ENCODE measurements at regions not wholly inside any gene's neighbourhood (a gene's known extent, or its start where the extent isn't known, plus 50 kb on each side); places are given as distances from the start of the nearest gene placed in this dataset.

- H3K9me3 ChIP-seq (ENCODE audit: insufficient read depth, low read depth, low read length), result no peaks in the 10 kb centered on the region
- no peak overlapping the region for H4K8ac ChIP-seq (ENCODE audit: low read depth, low read length)
- H2BK12ac ChIP-seq (ENCODE audit: low read length), result no peak overlapping the region
- H3K4me1 ChIP-seq (ENCODE audit: control insufficient read depth in 1 of 2, insufficient read depth in 2 of 2, low read length in 2 of 2), result no peaks in the 10 kb centered on the region
- no peak overlapping the region for H3K27ac ChIP-seq (ENCODE audit: low read depth, low read length)
- H4K12ac ChIP-seq (ENCODE audit: low read depth, low read length), result no peak overlapping the region
- no peak overlapping the region for H3K14ac ChIP-seq (ENCODE audit: low read length)
- H4K91ac ChIP-seq (ENCODE audit: low read depth, low read length), result no peak overlapping the region
- no peak overlapping the region for H3K18ac ChIP-seq (ENCODE audit: low read length)
- H2AK5ac ChIP-seq (ENCODE audit: low read length), result no peak overlapping the region
- H2AFZ ChIP-seq (ENCODE audit: insufficient read depth, low read length, poor library complexity), result no peak overlapping the region
- H3K4ac ChIP-seq (ENCODE audit: low read depth, low read length), result no peak overlapping the region
- H3K79me1 ChIP-seq (ENCODE audit: low read length), result no peaks in the 10 kb centered on the region
- no peak overlapping the region for H3K9ac ChIP-seq (ENCODE audit: low read length)
- no peak overlapping the region for H3K4me3 ChIP-seq (ENCODE audit: low read depth, low read length)
- no peak overlapping the region for H3K23ac ChIP-seq (ENCODE audit: low read length)
- H3K27me3 ChIP-seq (ENCODE audit: insufficient read depth, low read length), result no peaks in the 10 kb centered on the region
- H2BK120ac ChIP-seq (ENCODE audit: insufficient read depth, low read length, poor library complexity), result no peak overlapping the region
- H2BK5ac ChIP-seq (ENCODE audit: low read depth, low read length, poor library complexity), result no peak overlapping the region
- H3K36me3 ChIP-seq (ENCODE audit: control insufficient read depth in 1 of 2, insufficient read depth in 2 of 2, low read length in 2 of 2), result no peaks in the 10 kb centered on the region
- H3K4me2 ChIP-seq (ENCODE audit: low read length), result no peak overlapping the region
- H3K79me2 ChIP-seq (ENCODE audit: control insufficient read depth, insufficient read depth, low read length, poor library complexity), result no peaks in the 10 kb centered on the region
- DNase-seq, result no peak
- no CpG with 5 or more reads among the region's 6 CpGs for WGBS (ENCODE audit: extremely low coverage, insufficient coverage, insufficient read length)
Measured at GRCh38 chr9:134970198-134970597, 52.5 kb upstream of the FCN1 start.

- H3K27ac ChIP-seq (ENCODE audit: low read depth, low read length), result no peak overlapping the region
- no peak overlapping the region for H2AFZ ChIP-seq (ENCODE audit: insufficient read depth, low read length, poor library complexity)
- H3K79me1 ChIP-seq (ENCODE audit: low read length), result no peaks in the 10 kb centered on the region
- H2AK5ac ChIP-seq (ENCODE audit: low read length), result no peak overlapping the region
- no peaks in the 10 kb centered on the region for H3K4me1 ChIP-seq (ENCODE audit: control insufficient read depth in 1 of 2, insufficient read depth in 2 of 2, low read length in 2 of 2)
- H3K9ac ChIP-seq (ENCODE audit: low read length), result no peak overlapping the region
- H3K18ac ChIP-seq (ENCODE audit: low read length), result no peak overlapping the region
- H4K8ac ChIP-seq (ENCODE audit: low read depth, low read length), result no peak overlapping the region
- no peak overlapping the region for H2BK120ac ChIP-seq (ENCODE audit: insufficient read depth, low read length, poor library complexity)
- H3K27me3 ChIP-seq (ENCODE audit: insufficient read depth, low read length), result no peaks in the 10 kb centered on the region
- H4K12ac ChIP-seq (ENCODE audit: low read depth, low read length), result no peak overlapping the region
- H3K23ac ChIP-seq (ENCODE audit: low read length), result no peak overlapping the region
- H3K4me3 ChIP-seq (ENCODE audit: low read depth, low read length), result no peak overlapping the region
- no peaks in the 10 kb centered on the region for H3K79me2 ChIP-seq (ENCODE audit: control insufficient read depth, insufficient read depth, low read length, poor library complexity)
- no peak overlapping the region for H3K4me2 ChIP-seq (ENCODE audit: low read length)
- no peak for DNase-seq
- H3K9me3 ChIP-seq (ENCODE audit: insufficient read depth, low read depth, low read length), result no peaks in the 10 kb centered on the region
- no peak overlapping the region for H4K91ac ChIP-seq (ENCODE audit: low read depth, low read length)
- H3K14ac ChIP-seq (ENCODE audit: low read length), result no peak overlapping the region
- no peak overlapping the region for H2BK12ac ChIP-seq (ENCODE audit: low read length)
- H2BK5ac ChIP-seq (ENCODE audit: low read depth, low read length, poor library complexity), result no peak overlapping the region
- no peak overlapping the region for H3K4ac ChIP-seq (ENCODE audit: low read depth, low read length)
- no CpG with 5 or more reads among the region's 7 CpGs for WGBS (ENCODE audit: extremely low coverage, insufficient coverage, insufficient read length)
- no peaks in the 10 kb centered on the region for H3K36me3 ChIP-seq (ENCODE audit: control insufficient read depth in 1 of 2, insufficient read depth in 2 of 2, low read length in 2 of 2)
Measured at GRCh38 chr9:134970719-134971118, 53.0 kb upstream of the FCN1 start.

GRCh38 chr9:134971196-134971595 lies 53.5 kb upstream of the FCN1 start:
- H3K14ac ChIP-seq (ENCODE audit: low read length), result no peak overlapping the region
- H3K9ac ChIP-seq (ENCODE audit: low read length), result no peak overlapping the region
- H3K4me3 ChIP-seq (ENCODE audit: low read depth, low read length), result no peak overlapping the region
- no peak overlapping the region for H2BK120ac ChIP-seq (ENCODE audit: insufficient read depth, low read length, poor library complexity)
- H2AFZ ChIP-seq (ENCODE audit: insufficient read depth, low read length, poor library complexity), result no peak overlapping the region
- no peak overlapping the region for H4K8ac ChIP-seq (ENCODE audit: low read depth, low read length)
- no peak overlapping the region for H3K18ac ChIP-seq (ENCODE audit: low read length)
- no peaks in the 10 kb centered on the region for H3K27me3 ChIP-seq (ENCODE audit: insufficient read depth, low read length)
- H3K9me3 ChIP-seq (ENCODE audit: insufficient read depth, low read depth, low read length), result no peaks in the 10 kb centered on the region
- no peak for DNase-seq
- H2BK12ac ChIP-seq (ENCODE audit: low read length), result no peak overlapping the region
- H3K79me2 ChIP-seq (ENCODE audit: control insufficient read depth, insufficient read depth, low read length, poor library complexity), result no peaks in the 10 kb centered on the region
- WGBS (ENCODE audit: extremely low coverage, insufficient coverage, insufficient read length), result no CpG with 5 or more reads among the region's 7 CpGs
- H3K4ac ChIP-seq (ENCODE audit: low read depth, low read length), result no peak overlapping the region
- H4K91ac ChIP-seq (ENCODE audit: low read depth, low read length), result no peak overlapping the region
- H3K4me2 ChIP-seq (ENCODE audit: low read length), result no peak overlapping the region
- no peak overlapping the region for H2BK5ac ChIP-seq (ENCODE audit: low read depth, low read length, poor library complexity)
- H4K12ac ChIP-seq (ENCODE audit: low read depth, low read length), result no peak overlapping the region
- H2AK5ac ChIP-seq (ENCODE audit: low read length), result no peak overlapping the region
- H3K36me3 ChIP-seq (ENCODE audit: control insufficient read depth in 1 of 2, insufficient read depth in 2 of 2, low read length in 2 of 2), result no peaks in the 10 kb centered on the region
- no peak overlapping the region for H3K23ac ChIP-seq (ENCODE audit: low read length)
- no peak overlapping the region for H3K27ac ChIP-seq (ENCODE audit: low read depth, low read length)
- H3K4me1 ChIP-seq (ENCODE audit: control insufficient read depth in 1 of 2, insufficient read depth in 2 of 2, low read length in 2 of 2), result no peaks in the 10 kb centered on the region
- no peaks in the 10 kb centered on the region for H3K79me1 ChIP-seq (ENCODE audit: low read length)

- no CpG with 5 or more reads among the region's 4 CpGs for WGBS (ENCODE audit: extremely low coverage, insufficient coverage, insufficient read length)
- no peak overlapping the region for H4K8ac ChIP-seq (ENCODE audit: low read depth, low read length)
- H4K12ac ChIP-seq (ENCODE audit: low read depth, low read length), result no peak overlapping the region
- no peak overlapping the region for H3K9ac ChIP-seq (ENCODE audit: low read length)
- no peak overlapping the region for H2BK5ac ChIP-seq (ENCODE audit: low read depth, low read length, poor library complexity)
- no peaks in the 10 kb centered on the region for H3K36me3 ChIP-seq (ENCODE audit: control insufficient read depth in 1 of 2, insufficient read depth in 2 of 2, low read length in 2 of 2)
- H2BK12ac ChIP-seq (ENCODE audit: low read length), result no peak overlapping the region
- H3K27ac ChIP-seq (ENCODE audit: low read depth, low read length), result no peak overlapping the region
- H3K4me1 ChIP-seq (ENCODE audit: control insufficient read depth in 1 of 2, insufficient read depth in 2 of 2, low read length in 2 of 2), result no peaks in the 10 kb centered on the region
- H4K91ac ChIP-seq (ENCODE audit: low read depth, low read length), result no peak overlapping the region
- no peak overlapping the region for H3K18ac ChIP-seq (ENCODE audit: low read length)
- H3K4me2 ChIP-seq (ENCODE audit: low read length), result no peak overlapping the region
- no peak overlapping the region for H2BK120ac ChIP-seq (ENCODE audit: insufficient read depth, low read length, poor library complexity)
- no peaks in the 10 kb centered on the region for H3K79me2 ChIP-seq (ENCODE audit: control insufficient read depth, insufficient read depth, low read length, poor library complexity)
- H2AFZ ChIP-seq (ENCODE audit: insufficient read depth, low read length, poor library complexity), result no peak overlapping the region
- no peaks in the 10 kb centered on the region for H3K9me3 ChIP-seq (ENCODE audit: insufficient read depth, low read depth, low read length)
- no peak overlapping the region for H2AK5ac ChIP-seq (ENCODE audit: low read length)
- no peak for DNase-seq
- H3K4ac ChIP-seq (ENCODE audit: low read depth, low read length), result no peak overlapping the region
- H3K79me1 ChIP-seq (ENCODE audit: low read length), result no peaks in the 10 kb centered on the region
- no peak overlapping the region for H3K23ac ChIP-seq (ENCODE audit: low read length)
- no peak overlapping the region for H3K14ac ChIP-seq (ENCODE audit: low read length)
- H3K27me3 ChIP-seq (ENCODE audit: insufficient read depth, low read length), result no peaks in the 10 kb centered on the region
- no peak overlapping the region for H3K4me3 ChIP-seq (ENCODE audit: low read depth, low read length)
Measured at GRCh38 chr9:134971696-134972095, 54.0 kb upstream of the FCN1 start.

Measured in trophoblast cell (in vitro differentiated cells and primary cell).